GM12892 (cell line): ENCODE measurements at regions not wholly inside any gene's neighbourhood (a gene's known extent, or its start where the extent isn't known, plus 50 kb on each side); places are given as distances from the start of the nearest gene placed in this dataset.

Experiments used
- DNase-seq: peaks from one replicate; pipeline ENCODE4 v3.0.0; 2011; ENCODE audit not compliant: insufficient read length
- FAIRE-seq: peaks from 2 replicates; lab custom pipeline; 2011; peaks lifted over from hg19 to GRCh38; lab: Jason Lieb, UNC
- POLR2A ChIP-seq: IDR thresholded peaks from 2 replicates; pipeline ENCODE4 v1.6.1; 2011; ENCODE audit warnings: low read depth, low read length, control low read depth
- POLR2AphosphoS5 ChIP-seq: IDR thresholded peaks from 2 replicates; pipeline ENCODE4 v1.6.1; 2011; ENCODE audit warnings: low read depth, low read length, control low read depth
- TAF1 ChIP-seq: IDR thresholded peaks from 2 replicates; pipeline ENCODE4 v1.6.1; 2011; ENCODE audit warnings: low read depth, mild to moderate bottlenecking, control low read depth, low read length, borderline replicate concordance

GRCh38 chr1:201715801-201716741, 112.9 kb upstream of the IPO9 start:
- TF ChIP-seq TAF1: no peak
- no peak for TF ChIP-seq POLR2AphosphoS5
- no peak for TF ChIP-seq POLR2A
- DNase-seq (no peak), FAIRE-seq (no peak)

DNA sequence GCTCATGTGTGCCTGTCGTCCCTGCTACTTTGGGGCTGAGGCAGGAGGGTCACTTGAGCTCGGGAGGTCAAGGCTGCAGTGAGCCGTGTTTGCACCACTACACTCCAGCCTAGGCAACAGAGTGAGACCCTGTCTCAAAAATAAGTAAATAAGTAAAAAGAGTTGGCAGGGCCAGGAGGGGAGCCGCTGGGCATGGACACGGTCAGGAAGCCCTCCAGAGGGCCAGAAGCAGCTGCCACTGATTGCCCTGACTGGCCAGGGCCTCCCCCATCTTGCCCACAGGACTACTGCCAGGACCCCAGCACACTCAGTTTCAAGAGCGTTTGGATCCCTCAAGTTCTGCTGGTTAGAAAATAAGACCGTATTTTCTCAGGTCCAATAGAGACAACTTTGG, 112.2 kb upstream of the IPO9 start:
- no peak for FAIRE-seq
- no peak for DNase-seq
- TF ChIP-seq TAF1: no peak
- TF ChIP-seq POLR2A: no peak
- no peak for TF ChIP-seq POLR2AphosphoS5

DNA sequence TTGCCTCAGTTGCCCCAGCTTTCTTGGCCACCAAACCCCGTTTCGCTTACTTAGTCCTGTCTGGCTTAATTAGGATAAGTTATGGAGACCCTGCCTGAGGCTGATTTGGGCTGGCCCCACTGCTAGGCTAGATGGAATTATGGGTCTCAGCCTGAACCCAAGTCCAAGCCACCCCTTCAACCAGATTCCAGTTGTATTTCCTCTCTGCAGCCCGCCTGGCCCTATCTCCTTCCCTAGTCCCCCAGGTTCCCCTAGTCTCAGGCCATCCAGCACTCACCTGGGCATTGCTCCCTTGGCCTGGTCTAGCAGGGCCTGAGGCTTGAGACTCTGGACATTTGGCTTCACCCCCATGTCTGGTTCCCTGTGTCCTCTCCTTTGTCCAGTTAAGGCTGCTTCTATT, 111.7 kb upstream of the IPO9 start:
- TF ChIP-seq TAF1 (no peak), POLR2AphosphoS5 (no peak), POLR2A (no peak)
- DNase-seq (no peak), FAIRE-seq (no peak)

DNA sequence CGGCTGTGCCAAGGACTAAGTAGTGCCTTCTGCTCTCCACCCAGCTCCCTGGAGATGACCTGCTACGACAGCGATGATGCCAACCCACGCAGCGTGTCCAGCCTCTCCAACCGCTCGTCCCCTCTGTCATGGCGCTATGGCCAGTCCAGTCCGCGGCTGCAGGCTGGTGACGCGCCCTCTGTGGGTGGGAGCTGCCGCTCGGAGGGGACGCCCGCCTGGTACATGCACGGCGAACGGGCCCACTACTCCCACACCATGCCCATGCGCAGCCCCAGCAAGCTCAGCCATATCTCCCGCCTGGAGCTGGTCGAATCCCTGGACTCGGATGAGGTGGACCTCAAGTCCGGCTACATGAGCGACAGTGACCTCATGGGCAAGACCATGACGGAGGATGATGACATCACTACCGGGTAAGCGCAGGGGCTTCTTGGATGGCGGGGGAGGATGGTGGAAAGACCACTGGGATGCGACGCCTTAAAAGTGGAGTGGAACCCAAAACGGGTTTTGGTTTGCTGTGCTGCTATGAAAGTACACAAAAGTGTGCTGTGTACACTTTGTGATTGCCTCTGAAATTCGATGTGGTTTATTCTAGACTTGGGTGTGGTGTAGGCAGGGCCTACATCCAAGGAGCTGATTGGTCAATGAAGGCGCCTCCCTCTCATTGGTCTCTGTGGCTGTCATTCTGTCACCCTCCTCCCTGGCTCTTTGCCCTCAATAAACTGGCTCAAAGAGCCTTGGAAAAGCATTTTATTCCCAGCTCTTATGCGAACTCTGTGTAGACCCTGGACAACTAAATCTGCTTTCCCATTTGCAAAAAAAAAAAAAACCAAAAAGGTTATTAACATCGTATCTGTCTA, 110.4 kb upstream of the IPO9 start:
- no peak for FAIRE-seq
- no peak for TF ChIP-seq POLR2A
- no peak for TF ChIP-seq TAF1
- no peak for TF ChIP-seq POLR2AphosphoS5
- DNase-seq: no peak

- DNase-seq (no peak), FAIRE-seq (no peak)
- TF ChIP-seq POLR2A: no peak
- TF ChIP-seq POLR2AphosphoS5: no peak
- TF ChIP-seq TAF1: no peak
These were observed 109.0 kb upstream of the IPO9 start for GRCh38 chr1:201719812-201720521.

DNA sequence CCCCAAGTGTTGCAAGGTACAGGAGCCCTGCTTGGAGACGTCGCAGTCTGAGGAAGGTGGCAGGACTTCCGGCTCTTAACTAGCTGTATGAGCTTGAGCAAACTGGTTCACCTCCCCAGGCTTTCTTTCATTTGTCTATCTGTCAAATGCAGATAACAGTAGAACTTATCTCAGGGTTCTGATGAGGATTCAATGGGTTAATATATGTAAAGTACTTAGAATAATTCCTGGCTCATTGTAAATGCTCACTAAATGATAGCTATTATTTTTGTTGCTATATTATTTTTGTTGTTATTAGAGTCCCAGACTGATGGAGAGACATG, 108.5 kb upstream of the IPO9 start:
- TF ChIP-seq POLR2A (no peak), POLR2AphosphoS5 (no peak), TAF1 (no peak)
- DNase-seq: no peak
- no peak for FAIRE-seq

DNA sequence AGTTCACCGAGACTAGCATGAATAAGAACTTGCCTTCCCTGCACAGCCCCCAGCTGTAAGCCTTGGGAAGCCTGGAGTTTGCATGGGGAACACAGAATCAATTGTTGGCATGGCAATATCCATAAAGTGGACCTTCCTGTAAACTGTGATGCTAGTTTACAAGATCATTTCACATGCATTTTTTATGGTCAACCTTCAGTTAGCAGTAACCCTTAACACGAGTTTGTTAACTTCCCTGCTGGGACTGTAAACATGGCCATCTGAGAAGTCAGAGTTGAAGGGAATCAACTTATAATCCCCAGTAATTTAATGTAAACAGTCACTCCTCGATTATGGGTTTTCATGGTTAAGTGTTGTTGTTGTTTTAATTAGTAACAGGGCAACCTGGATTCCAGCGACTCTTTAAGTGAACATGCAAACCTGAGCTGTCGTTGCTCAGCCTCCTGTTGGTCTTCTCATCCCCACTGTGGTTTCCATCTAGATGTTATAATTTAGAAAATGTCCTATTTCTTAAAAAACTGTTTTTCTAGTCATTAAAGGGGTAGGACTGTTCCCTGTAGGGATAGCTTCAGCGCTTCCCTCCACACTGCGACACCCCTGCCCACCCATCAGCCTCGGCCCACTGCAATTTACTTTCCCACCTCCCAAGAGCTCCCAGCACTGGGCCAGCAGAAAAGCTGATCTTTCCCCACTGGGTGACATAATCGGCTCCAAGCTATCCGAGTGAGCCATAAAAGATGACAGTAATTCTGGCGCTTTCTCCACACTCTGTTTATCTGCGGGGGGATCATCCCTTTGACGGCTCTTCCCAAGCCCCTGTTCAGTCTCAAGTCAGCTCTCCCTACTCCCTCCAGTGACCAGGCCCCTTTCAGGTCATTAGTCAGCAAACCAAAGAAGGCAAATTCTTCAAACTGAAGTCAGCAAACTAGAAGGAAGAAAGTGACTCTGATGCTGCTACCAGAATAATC, 107.6 kb upstream of the IPO9 start:
- DNase-seq (no peak), FAIRE-seq (no peak)
- TF ChIP-seq POLR2A (no peak), POLR2AphosphoS5 (no peak), TAF1 (no peak)

DNA sequence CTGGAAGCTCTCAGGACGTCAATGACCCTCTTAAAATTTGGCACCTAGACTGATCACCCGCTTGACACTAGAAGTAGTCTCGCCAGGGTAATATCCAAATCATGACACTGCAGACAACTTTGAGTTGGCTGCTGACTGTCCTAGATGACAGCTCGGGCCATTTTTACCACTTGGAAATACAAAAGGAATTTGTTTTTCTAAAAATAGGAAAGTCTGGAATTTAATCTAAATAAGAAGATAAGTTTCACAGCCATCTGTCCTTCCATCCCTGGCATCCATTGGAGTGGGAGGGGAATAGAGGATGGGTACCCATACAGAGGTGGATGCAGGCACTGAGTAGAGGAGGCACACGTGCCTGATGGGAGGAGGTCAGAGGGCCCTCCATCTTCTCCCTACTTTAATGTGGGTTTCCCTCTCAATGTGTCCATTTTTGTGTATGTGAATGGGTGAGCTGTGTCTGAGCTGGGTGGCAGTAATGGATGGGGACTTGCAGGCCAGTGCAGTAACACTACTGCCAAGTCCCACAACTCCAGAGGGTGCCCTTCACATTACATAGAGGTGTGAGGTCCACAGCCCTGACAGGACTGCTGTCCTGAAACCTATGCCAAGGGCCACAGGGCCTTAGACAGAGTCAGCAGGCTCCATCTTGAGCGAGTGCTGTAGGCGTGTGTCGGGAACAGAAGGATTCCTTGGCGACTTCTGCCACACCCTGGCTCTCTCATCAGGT, 104.8 kb upstream of the IPO9 start:
- FAIRE-seq: no peak
- TF ChIP-seq TAF1 (no peak), POLR2A (no peak), POLR2AphosphoS5 (no peak)
- no peak for DNase-seq

DNA sequence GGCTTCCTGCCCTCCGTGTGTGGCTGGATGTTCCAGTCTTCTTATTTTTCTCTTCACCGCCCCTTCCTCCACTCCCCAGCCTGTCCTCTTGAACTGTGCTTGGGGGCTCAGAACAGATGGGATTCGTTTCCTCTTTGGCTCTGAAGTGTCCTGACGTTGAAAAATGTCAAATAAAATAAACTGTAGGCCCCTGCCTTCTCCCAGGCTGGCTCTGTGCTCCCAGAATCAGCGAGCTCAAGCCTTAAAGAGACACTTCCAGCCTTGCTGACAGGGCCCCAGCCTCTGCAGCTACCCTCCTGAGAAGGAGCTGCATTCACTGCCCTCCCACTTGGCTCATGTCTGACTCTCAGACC, 104.2 kb upstream of the IPO9 start:
- FAIRE-seq (no peak), DNase-seq (no peak)
- TF ChIP-seq POLR2AphosphoS5: no peak
- TF ChIP-seq POLR2A: no peak
- TF ChIP-seq TAF1: no peak

DNA sequence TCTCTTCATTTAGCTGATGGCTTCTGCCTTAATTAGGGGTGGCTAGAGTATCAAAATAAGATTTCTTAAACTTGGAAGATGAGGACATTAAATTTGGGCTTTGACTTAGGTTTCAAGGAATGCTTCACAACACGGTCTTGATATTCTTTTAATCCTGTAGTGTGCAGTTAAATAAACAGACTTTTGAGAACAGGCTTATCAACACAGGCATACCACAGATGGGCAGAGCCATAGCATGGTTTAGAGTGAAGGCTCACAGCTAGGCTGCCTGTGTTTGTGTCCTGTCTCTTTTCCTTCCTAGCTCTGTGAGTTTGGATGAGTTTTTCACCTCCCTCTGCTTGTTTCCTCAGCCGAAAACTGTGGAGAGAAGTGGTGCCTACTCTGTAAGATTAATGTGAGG, 102.3 kb upstream of the IPO9 start:
- no peak for TF ChIP-seq POLR2A
- no peak for TF ChIP-seq TAF1
- no peak for TF ChIP-seq POLR2AphosphoS5
- no peak for FAIRE-seq
- no peak for DNase-seq
